ENCODE measurements at regions not wholly inside any gene's neighbourhood (a gene's known extent, or its start where the extent isn't known, plus 50 kb on each side); places are given as distances from the start of the nearest gene placed in this dataset.

GRCh38 chr3:21170964-21171363 is 580.0 kb downstream of the ZNF385D start:
- no peak for ATAC-seq
- no peak for TF ChIP-seq ZFP3 (CRISPR knock-in tag; IDR thresholded peaks at IDR 0.05)
- TF ChIP-seq ZNF565 (CRISPR knock-in tag; conservative IDR thresholded peaks at IDR 0.05; ENCODE audit: low read depth): no peak
- no peak for TF ChIP-seq CSRNP3 (CRISPR knock-in tag; IDR thresholded peaks at IDR 0.05)
- no peak for TF ChIP-seq PPARA (CRISPR knock-in tag; IDR thresholded peaks at IDR 0.05; ENCODE audit: borderline replicate concordance)
- no peak for TF ChIP-seq BACH2 (CRISPR knock-in tag; IDR thresholded peaks at IDR 0.05; ENCODE audit: borderline replicate concordance)
- no peak for TF ChIP-seq OSR1 (CRISPR knock-in tag; IDR thresholded peaks at IDR 0.05)
- TF ChIP-seq TCF4 (CRISPR knock-in tag; IDR thresholded peaks at IDR 0.05; ENCODE audit: borderline replicate concordance): no peak

- TF ChIP-seq CSRNP3 (CRISPR knock-in tag; IDR thresholded peaks at IDR 0.05): no peak
- ATAC-seq: no peak
Observed at GRCh38 chr3:21169948-21170347, 581.1 kb downstream of the ZNF385D start.

GRCh38 chr3:21168471-21168870 is 582.5 kb downstream of the ZNF385D start:
- TF ChIP-seq PATZ1 (CRISPR knock-in tag; IDR thresholded peaks at IDR 0.05; ENCODE audit: borderline replicate concordance): no peak
- no peak for TF ChIP-seq TSHZ2 (CRISPR knock-in tag; IDR thresholded peaks at IDR 0.05)
- no peak for TF ChIP-seq ZFP30 (CRISPR knock-in tag; IDR thresholded peaks at IDR 0.05)
- TF ChIP-seq ESRRG (CRISPR knock-in tag; IDR thresholded peaks at IDR 0.05): no peak
- no peak for TF ChIP-seq ZFP3 (CRISPR knock-in tag; IDR thresholded peaks at IDR 0.05)
- no peak for TF ChIP-seq ZNF565 (CRISPR knock-in tag; conservative IDR thresholded peaks at IDR 0.05; ENCODE audit: low read depth)
- no peak for TF ChIP-seq TCF4 (CRISPR knock-in tag; IDR thresholded peaks at IDR 0.05; ENCODE audit: borderline replicate concordance)
- no peak for TF ChIP-seq BACH2 (CRISPR knock-in tag; IDR thresholded peaks at IDR 0.05; ENCODE audit: borderline replicate concordance)
- no peak for TF ChIP-seq ZNF70 (CRISPR knock-in tag; IDR thresholded peaks at IDR 0.05)
- TF ChIP-seq ISL1 (CRISPR knock-in tag; IDR thresholded peaks at IDR 0.05): no peak
- no peak for TF ChIP-seq ZC3H10 (CRISPR knock-in tag; IDR thresholded peaks at IDR 0.05)
- no peak for TF ChIP-seq CSDC2 (CRISPR knock-in tag; IDR thresholded peaks at IDR 0.05)
- TF ChIP-seq ZNF8 (CRISPR knock-in tag; IDR thresholded peaks at IDR 0.05): no peak
- no peak for TF ChIP-seq CSRNP3 (CRISPR knock-in tag; IDR thresholded peaks at IDR 0.05)
- no peak for TF ChIP-seq ARNTL (CRISPR knock-in tag; IDR thresholded peaks at IDR 0.05; ENCODE audit: borderline replicate concordance, low read depth)
- TF ChIP-seq RARB (CRISPR knock-in tag; IDR thresholded peaks at IDR 0.05): no peak
- TF ChIP-seq SNAI2 (CRISPR knock-in tag; IDR thresholded peaks at IDR 0.05): no peak
- TF ChIP-seq POU6F1 (CRISPR knock-in tag; IDR thresholded peaks at IDR 0.05; ENCODE audit: borderline replicate concordance, low read depth): no peak
- TF ChIP-seq CREB5 (CRISPR knock-in tag; IDR thresholded peaks at IDR 0.05; ENCODE audit: low read depth): no peak
- no peak for ATAC-seq

Measured in SK-N-SH treated with all-trans-retinoic acid at 6 μM for 48 hours (cell line).